Neural cell (in vitro differentiated cells): ENCODE measurements at regions not wholly inside any gene's neighbourhood (a gene's known extent, or its start where the extent isn't known, plus 50 kb on each side); places are given as distances from the start of the nearest gene placed in this dataset.

Experiments
- H2AFZ ChIP-seq: fragments of 200-600, 300-800 bp; sonication (generic), shearing (Covaris generic); 2 replicates; pipeline ENCODE4 v1.6.0; 2014; ENCODE audit warnings: low read depth, mild to moderate bottlenecking, antibody characterized with exemption, low read length, moderate library complexity
- H3F3A ChIP-seq: fragments of 200-600 bp; shearing (Covaris generic); 2 replicates; pipeline ENCODE4 v1.6.1; 2016; ENCODE audit warnings: mild to moderate bottlenecking, moderate library complexity, mixed read lengths, antibody characterized with exemption, low read length; ENCODE audit not compliant: insufficient read depth, poor library complexity, severe bottlenecking
- H3K27ac ChIP-seq: fragments of 200-600, 300-800 bp; sonication (generic), shearing (Covaris generic); 2 replicates; pipeline ENCODE4 v1.5.1; 2014; ENCODE audit warnings: mild to moderate bottlenecking, low read length, moderate library complexity
- H3K27me3 ChIP-seq: fragments of 300-800, 200-600 bp; sonication (generic), shearing (Covaris generic); 2 replicates; pipeline ENCODE4 v1.6.0; 2014; ENCODE audit warnings: mild to moderate bottlenecking, low read depth, low read length, moderate library complexity; ENCODE audit not compliant: insufficient read depth
- H3K36me3 ChIP-seq: fragments of 300-800, 200-600 bp; sonication (generic), shearing (Covaris generic); 2 replicates; pipeline ENCODE4 v1.5.1; 2014; ENCODE audit warnings: mild to moderate bottlenecking, antibody characterized with exemption, low read length, moderate library complexity; ENCODE audit not compliant: insufficient read depth
- H3K4me2 ChIP-seq: fragments of 300-800, 200-600 bp; sonication (generic), shearing (Covaris generic); 2 replicates; pipeline ENCODE4 v1.6.0; 2014; ENCODE audit warnings: mild to moderate bottlenecking, low read length
- H3K4me3 ChIP-seq: fragments of 300-800, 200-600 bp; sonication (generic), shearing (Covaris generic); 2 replicates; pipeline ENCODE4 v1.5.1; 2014; ENCODE audit warnings: mild to moderate bottlenecking, low read length, moderate library complexity
- H3K79me2 ChIP-seq: fragments of 200-600 bp; shearing (Covaris generic); replicated peaks from 2 replicates; pipeline ENCODE4 v1.6.0; 2014; ENCODE audit warnings: mild to moderate bottlenecking, low read length, moderate library complexity; ENCODE audit not compliant: insufficient read depth
- H3K9ac ChIP-seq: fragments of 300-800, 200-600 bp; sonication (generic), shearing (Covaris generic); 2 replicates; pipeline ENCODE4 v1.6.1; 2016; ENCODE audit warnings: mild to moderate bottlenecking, low read length, mixed read lengths
- H3K9me2 ChIP-seq: fragments of 200-600 bp; shearing (Covaris generic); 2 replicates; pipeline ENCODE4 v1.6.1; 2016; ENCODE audit warnings: mild to moderate bottlenecking, low read length, mixed read lengths; ENCODE audit not compliant: insufficient read depth
- H3K9me3 ChIP-seq: fragments of 200-600, 300-800 bp; sonication (generic), shearing (Covaris generic); 2 replicates; pipeline ENCODE4 v1.6.1; 2016; ENCODE audit warnings: mild to moderate bottlenecking, mixed run types, low read length, moderate library complexity, mixed read lengths
- H4K20me1 ChIP-seq: fragments of 200-600 bp; shearing (Covaris generic); 2 replicates; pipeline ENCODE4 v1.6.1; 2016; ENCODE audit warnings: mild to moderate bottlenecking, mixed run types; ENCODE audit not compliant: insufficient read depth
- EP300 ChIP-seq: fragments of 450-650 bp; conservative IDR thresholded peaks from 2 replicates; pipeline ENCODE4 v1.6.1; 2014; ENCODE audit warnings: antibody characterized with exemption, mild to moderate bottlenecking, moderate library complexity; ENCODE audit not compliant: poor library complexity, severe bottlenecking
- EZH2 ChIP-seq: fragments of 200-600, 300-800 bp; shearing (Covaris generic), sonication (generic); IDR thresholded peaks from 2 replicates; pipeline ENCODE4 v1.6.1; 2014; ENCODE audit warnings: antibody characterized with exemption, low read length, borderline replicate concordance, mild to moderate bottlenecking; ENCODE audit not compliant: insufficient read depth, poor library complexity, severe bottlenecking
- MXI1 ChIP-seq: fragments of 450-650 bp; conservative IDR thresholded peaks from 2 replicates; pipeline ENCODE4 v1.6.1; 2014; ENCODE audit warnings: antibody characterized with exemption, mild to moderate bottlenecking; ENCODE audit not compliant: poor library complexity, severe bottlenecking
- POLR2AphosphoS5 ChIP-seq: IDR thresholded peaks from 2 replicates; pipeline ENCODE4 v1.6.1; 2012
- RAD21 ChIP-seq: fragments of 450-650 bp; conservative IDR thresholded peaks from 2 replicates; pipeline ENCODE4 v1.6.1; 2014; ENCODE audit warnings: antibody characterized with exemption, mild to moderate bottlenecking, moderate library complexity
- SMC3 ChIP-seq: fragments of 450-650 bp; conservative IDR thresholded peaks from 2 replicates; pipeline ENCODE4 v1.6.1; 2014; ENCODE audit warnings: antibody characterized with exemption, mild to moderate bottlenecking, moderate library complexity; ENCODE audit not compliant: poor library complexity
- TAF1 ChIP-seq: IDR thresholded peaks from 2 replicates; pipeline ENCODE4 v1.6.1; 2012; ENCODE audit warnings: low read depth
- TF ChIP-seq, protein P1 (sequence below): IDR thresholded peaks from 2 replicates; pipeline ENCODE4 v1.6.1; 2012; ENCODE audit warnings: borderline replicate concordance
- TF ChIP-seq, protein P2 (sequence below): fragments of 450-650 bp; IDR thresholded peaks from 2 replicates; pipeline ENCODE4 v1.5.1; 2014; ENCODE audit warnings: antibody characterized with exemption, mild to moderate bottlenecking, moderate library complexity; ENCODE audit not compliant: poor library complexity, severe bottlenecking

DNA sequence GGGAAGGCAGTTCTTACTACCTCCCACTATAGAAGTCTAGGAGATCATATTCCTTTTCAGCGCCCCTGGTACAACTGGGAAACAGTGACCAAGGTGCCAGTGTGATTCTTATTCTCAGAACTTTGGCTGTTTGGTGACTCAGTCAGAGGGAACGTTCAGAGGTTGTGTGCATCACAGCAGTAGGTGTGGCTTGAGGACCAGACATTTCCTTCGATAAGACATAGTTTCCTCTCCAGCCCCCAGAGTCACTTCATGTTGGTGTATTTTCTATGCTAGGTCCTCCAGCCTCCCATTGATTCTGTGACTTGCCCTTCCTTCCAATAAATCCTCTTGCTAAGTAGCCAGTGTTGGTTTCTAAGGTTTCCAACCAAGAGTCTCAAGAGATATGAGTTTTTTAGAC, 171.9 kb upstream of the MPPED2 start:
- Histone ChIP-seq H4K20me1 (no peaks in the 10 kb centered on the region), H3K79me2 (no peaks in the 10 kb centered on the region), H3F3A (no peaks in the 10 kb centered on the region), H3K9ac (no peak overlapping the region), H3K4me2 (no peak overlapping the region), H2AFZ (no peak overlapping the region), H3K9me2 (no peaks in the 10 kb centered on the region), H3K36me3 (no peaks in the 10 kb centered on the region), H3K27me3 (no peaks in the 10 kb centered on the region), H3K27ac (no peak overlapping the region), H3K9me3 (peaks cover 4% of the 10 kb centered on the region), H3K4me3 (no peak overlapping the region)
- TF ChIP-seq TAF1: no peak
- no peak for TF ChIP-seq EP300
- no peak for TF ChIP-seq SMC3
- TF ChIP-seq, protein P1, sequence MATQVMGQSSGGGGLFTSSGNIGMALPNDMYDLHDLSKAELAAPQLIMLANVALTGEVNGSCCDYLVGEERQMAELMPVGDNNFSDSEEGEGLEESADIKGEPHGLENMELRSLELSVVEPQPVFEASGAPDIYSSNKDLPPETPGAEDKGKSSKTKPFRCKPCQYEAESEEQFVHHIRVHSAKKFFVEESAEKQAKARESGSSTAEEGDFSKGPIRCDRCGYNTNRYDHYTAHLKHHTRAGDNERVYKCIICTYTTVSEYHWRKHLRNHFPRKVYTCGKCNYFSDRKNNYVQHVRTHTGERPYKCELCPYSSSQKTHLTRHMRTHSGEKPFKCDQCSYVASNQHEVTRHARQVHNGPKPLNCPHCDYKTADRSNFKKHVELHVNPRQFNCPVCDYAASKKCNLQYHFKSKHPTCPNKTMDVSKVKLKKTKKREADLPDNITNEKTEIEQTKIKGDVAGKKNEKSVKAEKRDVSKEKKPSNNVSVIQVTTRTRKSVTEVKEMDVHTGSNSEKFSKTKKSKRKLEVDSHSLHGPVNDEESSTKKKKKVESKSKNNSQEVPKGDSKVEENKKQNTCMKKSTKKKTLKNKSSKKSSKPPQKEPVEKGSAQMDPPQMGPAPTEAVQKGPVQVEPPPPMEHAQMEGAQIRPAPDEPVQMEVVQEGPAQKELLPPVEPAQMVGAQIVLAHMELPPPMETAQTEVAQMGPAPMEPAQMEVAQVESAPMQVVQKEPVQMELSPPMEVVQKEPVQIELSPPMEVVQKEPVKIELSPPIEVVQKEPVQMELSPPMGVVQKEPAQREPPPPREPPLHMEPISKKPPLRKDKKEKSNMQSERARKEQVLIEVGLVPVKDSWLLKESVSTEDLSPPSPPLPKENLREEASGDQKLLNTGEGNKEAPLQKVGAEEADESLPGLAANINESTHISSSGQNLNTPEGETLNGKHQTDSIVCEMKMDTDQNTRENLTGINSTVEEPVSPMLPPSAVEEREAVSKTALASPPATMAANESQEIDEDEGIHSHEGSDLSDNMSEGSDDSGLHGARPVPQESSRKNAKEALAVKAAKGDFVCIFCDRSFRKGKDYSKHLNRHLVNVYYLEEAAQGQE: no peak
- no peak for TF ChIP-seq POLR2AphosphoS5
- TF ChIP-seq EZH2: no peak
- TF ChIP-seq, protein P2, sequence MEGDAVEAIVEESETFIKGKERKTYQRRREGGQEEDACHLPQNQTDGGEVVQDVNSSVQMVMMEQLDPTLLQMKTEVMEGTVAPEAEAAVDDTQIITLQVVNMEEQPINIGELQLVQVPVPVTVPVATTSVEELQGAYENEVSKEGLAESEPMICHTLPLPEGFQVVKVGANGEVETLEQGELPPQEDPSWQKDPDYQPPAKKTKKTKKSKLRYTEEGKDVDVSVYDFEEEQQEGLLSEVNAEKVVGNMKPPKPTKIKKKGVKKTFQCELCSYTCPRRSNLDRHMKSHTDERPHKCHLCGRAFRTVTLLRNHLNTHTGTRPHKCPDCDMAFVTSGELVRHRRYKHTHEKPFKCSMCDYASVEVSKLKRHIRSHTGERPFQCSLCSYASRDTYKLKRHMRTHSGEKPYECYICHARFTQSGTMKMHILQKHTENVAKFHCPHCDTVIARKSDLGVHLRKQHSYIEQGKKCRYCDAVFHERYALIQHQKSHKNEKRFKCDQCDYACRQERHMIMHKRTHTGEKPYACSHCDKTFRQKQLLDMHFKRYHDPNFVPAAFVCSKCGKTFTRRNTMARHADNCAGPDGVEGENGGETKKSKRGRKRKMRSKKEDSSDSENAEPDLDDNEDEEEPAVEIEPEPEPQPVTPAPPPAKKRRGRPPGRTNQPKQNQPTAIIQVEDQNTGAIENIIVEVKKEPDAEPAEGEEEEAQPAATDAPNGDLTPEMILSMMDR: no peak
- TF ChIP-seq MXI1: no peak
- TF ChIP-seq RAD21: no peak

DNA sequence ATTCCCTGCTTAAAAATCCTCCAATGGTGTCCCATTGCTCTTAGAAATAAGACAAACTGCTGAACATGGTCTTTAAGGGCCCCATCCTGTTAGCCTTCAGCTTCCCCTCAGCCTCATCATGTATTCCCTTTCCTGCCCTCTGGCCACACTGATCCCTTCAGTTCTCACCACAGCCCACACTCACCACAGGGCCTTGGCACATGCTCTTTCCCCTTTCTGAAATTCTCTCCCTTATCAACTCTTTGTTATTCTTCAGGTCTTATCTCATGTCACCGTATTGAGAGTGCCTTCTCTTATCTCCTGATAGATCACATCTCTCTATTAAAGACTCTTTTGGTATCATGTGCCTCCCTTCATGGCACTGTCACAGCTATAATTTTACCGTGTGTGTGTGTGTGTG, 167.8 kb upstream of the MPPED2 start:
- H3K27me3 ChIP-seq: no peaks in the 10 kb centered on the region
- H3K4me2 ChIP-seq: no peak overlapping the region
- H3K9me2 ChIP-seq: no peaks in the 10 kb centered on the region
- no peak overlapping the region for H2AFZ ChIP-seq
- H3K27ac ChIP-seq: no peak overlapping the region
- no peak overlapping the region for H3K9ac ChIP-seq
- no peak for TF ChIP-seq EP300
- no peaks in the 10 kb centered on the region for H4K20me1 ChIP-seq
- H3K79me2 ChIP-seq: no peaks in the 10 kb centered on the region
- no peaks in the 10 kb centered on the region for H3K9me3 ChIP-seq
- H3K4me3 ChIP-seq: no peak overlapping the region
- no peaks in the 10 kb centered on the region for H3F3A ChIP-seq
- no peaks in the 10 kb centered on the region for H3K36me3 ChIP-seq

DNA sequence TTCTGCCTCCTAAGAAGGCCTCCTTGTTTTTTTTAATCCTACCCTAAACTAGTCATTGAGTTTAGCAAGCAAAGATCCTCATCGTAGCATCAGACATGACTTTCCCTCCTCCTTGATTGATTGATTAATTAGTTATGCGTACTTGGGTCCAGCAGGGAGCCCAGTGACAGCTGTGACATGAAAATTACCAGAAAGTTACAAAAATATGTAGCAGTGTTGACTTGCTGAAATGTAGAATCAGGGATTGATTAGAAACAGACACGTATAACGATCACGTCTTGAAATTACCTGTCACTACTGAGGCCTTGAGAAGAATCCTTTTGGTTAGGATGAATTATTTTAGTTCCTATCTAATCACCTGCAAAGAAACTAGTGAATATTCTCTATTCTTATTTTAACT, 167.4 kb upstream of the MPPED2 start:
- Histone ChIP-seq H3K36me3 (no peaks in the 10 kb centered on the region), H3F3A (no peaks in the 10 kb centered on the region)
- TF ChIP-seq TAF1 (no peak), EP300 (peak; percentile 76), POLR2AphosphoS5 (peak; percentile 53), SMC3 (no peak)

More for the DNA sequence above, 167.4 kb upstream of the MPPED2 start:
- H3K79me2 ChIP-seq: no peaks in the 10 kb centered on the region
- H3K9me3 ChIP-seq: no peaks in the 10 kb centered on the region
- H3K4me2 ChIP-seq: no peak overlapping the region
- H4K20me1 ChIP-seq: no peaks in the 10 kb centered on the region
- no peak overlapping the region for H3K9ac ChIP-seq
- H3K27me3 ChIP-seq: no peaks in the 10 kb centered on the region
- no peak overlapping the region for H3K4me3 ChIP-seq
- H2AFZ ChIP-seq: no peak overlapping the region
- H3K9me2 ChIP-seq: no peaks in the 10 kb centered on the region
- no peak overlapping the region for H3K27ac ChIP-seq
